HG02943 (cell line): ENCODE measurements at regions not wholly inside any gene's neighbourhood (a gene's known extent, or its start where the extent isn't known, plus 50 kb on each side); places are given as distances from the start of the nearest gene placed in this dataset.

Source experiments
- ATAC-seq: cut with Tn5 transposase; IDR thresholded peaks from one replicate; pipeline ENCODE4 v1.9.1; 2021; ENCODE audit warnings: mild to moderate bottlenecking, low read depth, moderate library complexity; ENCODE audit not compliant: unreplicated experiment

DNA sequence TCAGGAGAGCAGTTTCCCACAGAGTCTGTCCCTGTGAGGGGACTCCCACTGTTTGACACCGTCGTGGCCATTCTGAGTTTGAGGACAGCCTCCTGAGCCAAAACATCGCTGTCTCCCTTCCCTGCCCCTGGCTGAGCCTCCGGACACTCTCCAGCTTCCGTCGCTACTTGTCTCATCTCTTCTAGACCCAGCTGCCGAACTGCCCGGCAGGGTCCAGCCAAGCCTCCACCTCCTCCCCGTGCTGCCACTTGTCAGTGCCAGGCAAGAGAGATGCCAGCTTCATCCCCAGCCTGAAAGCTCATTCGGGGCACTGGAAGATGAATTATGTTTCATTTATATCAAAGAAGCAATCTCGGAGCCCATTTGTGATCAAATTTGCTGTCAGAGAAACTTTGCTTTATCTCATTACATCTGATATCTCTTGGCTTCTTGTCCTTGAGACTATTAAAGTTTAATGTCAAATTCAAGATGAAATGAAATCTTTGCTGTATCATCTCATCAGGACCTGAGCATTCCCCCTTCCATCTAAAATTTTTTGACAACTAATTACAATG lies 283.9 kb downstream of the BUD13 start:
- ATAC-seq: no peak

DNA sequence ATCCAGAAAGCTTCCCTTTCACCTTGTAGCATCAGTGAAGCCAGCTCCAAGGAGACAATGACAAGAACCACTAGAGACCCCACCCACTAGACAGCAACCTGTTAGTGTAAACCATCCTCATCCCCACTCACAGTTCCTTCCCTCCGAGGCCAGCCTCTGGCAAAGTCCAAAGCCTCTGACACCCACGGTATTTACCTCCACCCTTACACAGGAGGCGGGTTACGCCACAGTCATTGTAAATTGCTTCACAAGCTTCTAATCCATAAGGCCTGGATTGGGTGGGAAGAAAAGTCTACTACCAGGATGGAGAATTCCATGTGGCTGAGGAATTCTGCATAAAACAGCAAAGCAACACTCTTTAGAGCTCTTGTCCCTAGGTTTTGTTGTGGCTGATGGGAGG lies 287.4 kb downstream of the BUD13 start:
- ATAC-seq: no peak

DNA sequence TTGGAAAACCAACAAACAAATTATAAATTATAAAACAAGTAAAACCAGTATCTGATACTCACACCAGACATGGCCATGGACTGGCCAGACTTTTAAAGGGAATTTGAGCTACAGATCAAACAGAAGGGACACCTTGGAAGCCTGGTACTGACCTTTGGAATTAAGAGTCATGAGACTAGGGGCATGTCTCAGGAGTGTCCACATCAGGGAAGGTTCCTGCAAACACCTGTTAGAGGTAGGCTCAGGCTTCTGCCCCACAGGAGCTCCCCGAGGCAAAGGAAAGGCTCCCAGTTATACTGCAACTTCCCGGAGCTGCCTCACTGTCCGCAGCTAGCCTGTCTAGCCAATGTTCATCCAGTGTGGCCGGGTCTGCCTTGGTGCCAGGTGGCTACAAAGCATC lies 290.1 kb downstream of the BUD13 start:
- no peak for ATAC-seq

DNA sequence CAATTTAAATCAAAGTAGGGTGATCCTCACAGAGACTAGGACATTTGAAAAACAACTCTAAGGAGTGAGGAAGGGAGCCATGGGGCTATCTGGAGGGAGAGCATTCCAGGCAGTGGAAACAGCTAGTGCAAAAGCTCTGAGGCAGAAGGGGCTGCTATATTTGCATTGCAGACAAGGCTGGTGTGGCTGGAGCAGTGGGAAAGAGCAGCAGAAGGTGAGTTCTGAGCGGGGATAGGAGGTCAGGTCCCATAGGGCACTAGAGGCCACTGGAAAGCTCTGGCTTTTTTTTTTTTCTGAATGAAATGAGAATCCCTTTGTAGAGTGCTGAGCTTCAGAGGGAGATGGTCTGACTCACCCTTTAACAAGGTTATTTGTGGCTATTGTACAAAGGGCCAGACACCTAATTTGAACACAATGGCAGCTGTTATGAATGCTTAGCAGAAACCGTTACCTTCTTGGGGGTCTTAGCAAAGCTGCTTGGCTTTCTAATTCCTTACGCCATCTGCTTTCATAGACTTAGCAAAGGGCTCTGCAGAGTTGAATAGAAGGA lies 291.6 kb downstream of the BUD13 start:
- ATAC-seq: no peak

DNA sequence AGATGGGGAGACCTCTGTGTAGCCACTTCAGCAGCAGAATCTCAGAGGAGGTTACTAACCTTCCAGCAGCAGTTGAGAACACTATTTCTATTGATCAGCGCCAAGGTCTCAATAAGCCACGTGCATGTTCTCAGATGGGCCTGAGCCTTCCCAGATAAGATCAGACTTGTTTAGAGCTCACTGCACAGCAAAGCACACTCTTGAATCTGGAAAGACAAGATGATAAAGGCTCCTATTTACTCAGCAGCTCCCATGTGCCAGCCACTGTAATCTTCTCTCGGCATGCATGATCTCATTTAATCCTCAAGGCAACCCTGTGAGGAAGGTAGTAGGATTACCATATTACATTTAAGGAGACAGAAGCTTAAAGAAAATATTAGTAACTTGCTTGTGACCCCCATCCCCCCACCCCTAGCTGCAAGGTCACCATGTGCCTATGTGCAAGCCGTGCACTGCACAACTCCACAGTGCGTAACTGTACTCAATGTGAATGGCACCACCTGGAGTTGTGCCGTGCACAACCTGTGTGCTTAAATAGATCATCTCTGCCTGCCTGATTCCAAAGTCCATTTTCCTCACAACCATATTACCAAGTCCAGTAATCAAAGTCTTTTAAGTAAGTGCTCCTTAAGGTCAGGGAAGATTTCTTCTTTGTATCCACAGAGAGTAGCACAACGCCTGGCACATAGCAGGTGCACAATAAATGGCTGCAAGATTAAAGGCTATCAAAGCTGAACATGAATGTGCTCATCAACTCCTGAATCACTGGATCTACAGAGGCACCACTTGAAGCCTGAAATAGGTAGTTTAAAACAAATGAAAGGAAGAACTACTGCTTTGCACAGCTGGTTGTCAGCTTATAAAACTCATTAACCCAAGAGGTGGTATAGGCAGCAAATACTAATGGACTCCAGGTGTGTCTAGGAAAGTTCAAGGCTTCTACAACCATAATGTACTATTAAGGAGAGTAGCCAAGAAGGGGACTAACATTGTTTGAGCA lies 293.8 kb downstream of the BUD13 start:
- no peak for ATAC-seq

DNA sequence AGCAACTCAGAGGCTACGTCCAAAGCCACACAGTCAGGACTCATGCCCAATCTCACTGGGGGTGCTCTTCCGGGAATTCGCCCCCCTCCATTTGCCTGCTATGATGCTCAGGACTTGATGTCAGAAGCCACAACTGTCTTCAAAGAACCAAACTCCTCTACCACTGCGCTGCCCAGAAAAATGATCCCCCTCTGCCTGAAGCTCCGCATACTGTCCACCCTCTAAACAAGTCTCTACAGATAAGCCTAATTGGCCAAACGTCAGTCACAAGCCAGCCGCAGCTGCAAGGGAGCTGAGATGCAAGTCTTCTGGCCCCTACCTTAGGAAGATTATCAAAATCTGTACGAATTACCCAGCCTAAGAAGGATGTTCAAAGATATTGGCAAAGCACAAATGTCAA lies 294.6 kb downstream of the BUD13 start:
- no peak for ATAC-seq

DNA sequence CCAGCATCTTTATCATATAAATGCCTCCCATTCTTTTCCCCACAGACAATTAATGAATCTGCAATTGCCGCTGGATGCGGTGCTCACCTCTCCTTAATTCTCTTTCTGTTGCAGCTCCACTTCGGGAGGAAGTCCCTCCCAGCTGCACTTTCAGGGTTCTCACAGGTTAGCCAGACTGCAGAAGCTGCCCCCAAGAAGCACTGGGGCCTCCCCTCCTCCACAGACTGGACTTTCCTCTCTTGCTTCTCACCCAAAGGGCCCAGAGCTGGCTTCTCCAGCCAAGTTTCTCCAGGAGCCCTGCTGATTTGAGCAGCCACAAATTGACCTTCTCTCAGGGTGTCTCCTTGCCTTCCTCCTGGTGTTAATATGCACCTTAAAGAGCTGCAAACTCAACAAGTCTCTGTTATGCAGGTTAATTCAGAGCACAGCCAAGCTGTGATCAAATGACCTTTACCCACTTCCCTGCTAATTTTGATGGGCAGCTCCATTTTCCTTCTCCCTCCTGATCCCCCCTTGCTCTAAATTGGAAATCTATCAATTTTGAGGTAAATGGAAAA lies 298.9 kb downstream of the BUD13 start:
- ATAC-seq: no peak

DNA sequence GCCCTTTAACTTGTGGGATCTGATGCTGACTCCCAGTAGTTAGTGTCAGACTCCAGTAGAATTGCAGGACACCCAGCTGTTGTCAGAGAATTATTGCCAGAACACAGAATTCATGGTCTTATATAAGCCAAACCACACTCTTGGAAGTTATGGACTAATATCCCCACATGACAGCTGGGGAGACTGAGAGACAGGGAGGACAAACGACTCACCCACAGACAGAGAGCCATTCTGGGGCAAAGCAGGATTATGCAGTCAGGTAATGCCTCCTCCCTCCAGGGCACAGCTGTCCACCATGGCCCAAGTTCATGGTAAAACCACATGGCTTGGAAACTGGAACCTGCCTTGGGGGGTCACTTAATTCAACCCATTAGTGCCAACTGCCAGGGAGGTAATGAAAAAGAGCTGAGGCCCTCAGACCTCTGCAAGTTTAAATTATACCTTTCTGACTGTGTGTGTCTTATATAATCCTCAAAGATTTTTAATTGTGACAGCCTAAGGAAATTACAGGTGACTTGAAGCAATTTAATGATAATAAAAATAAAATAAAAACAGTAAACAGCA lies 299.5 kb downstream of the BUD13 start:
- ATAC-seq: no peak

DNA sequence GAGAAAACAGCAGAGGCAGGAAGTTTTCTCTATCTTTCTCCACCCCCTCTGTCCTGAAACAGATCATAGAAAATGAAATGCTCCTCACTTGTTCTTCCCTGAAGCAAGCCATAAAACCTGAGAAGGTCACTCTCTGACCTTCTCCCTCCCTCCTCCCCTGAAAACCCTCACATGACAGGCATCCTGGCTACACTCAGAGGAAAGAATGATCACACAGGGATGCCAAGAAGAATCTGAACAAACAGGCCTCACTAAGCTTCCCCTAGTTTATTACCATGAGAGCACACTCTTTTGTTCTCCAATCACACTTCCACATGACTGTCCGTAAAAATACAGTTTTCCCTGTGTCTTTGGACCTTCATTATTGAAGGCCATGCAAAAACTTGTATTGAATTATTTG lies 300.1 kb downstream of the BUD13 start:
- ATAC-seq: no peak

DNA sequence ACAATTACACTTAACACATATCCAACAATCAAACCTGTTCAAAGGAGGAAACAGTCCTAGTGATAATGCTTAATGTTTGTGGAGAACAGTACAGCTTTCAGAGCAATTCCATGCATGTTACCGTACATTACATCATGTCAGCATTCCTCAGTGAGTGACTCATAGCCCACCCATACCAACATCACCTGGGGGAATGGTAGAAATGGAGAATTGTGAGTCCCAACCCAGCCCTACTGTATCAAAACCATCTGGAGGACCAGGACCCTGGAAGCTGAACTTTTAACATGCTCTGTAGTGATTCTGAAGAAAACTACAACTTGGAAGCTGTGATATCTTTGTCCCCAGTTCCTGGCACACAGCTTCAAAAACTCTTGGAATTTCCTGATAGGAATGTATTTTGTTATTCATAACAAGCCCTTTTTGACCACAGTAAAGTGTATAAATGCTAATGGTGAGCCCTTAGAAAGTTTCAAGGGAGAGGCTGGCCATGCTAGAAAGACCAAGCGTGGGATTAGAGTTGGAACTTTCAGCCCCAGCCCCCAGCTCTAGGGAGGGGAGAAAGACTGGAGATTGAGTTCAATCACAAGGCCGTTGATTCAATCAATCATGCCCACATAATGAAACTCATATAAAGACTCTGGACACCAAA lies 301.1 kb downstream of the BUD13 start:
- ATAC-seq: no peak

DNA sequence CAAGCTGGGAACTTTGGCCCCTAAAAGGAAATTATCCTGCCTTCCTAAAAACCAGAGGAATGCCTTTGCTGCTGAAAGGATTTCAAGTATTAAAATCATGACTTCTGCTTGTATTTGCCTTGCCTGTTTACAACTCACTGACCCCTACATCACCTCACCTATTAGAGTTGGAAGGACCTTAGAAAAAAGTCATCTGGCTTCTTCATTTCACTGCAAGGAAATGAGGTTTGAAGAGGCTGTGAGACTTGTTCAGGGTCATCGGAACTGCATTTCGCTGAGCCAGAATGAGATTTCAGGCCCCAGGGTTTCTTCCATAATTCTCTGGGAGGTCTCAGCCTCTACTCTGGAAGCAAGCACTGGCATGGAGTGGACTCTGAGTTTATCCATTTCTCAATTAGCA lies 304.1 kb downstream of the BUD13 start:
- no peak for ATAC-seq

DNA sequence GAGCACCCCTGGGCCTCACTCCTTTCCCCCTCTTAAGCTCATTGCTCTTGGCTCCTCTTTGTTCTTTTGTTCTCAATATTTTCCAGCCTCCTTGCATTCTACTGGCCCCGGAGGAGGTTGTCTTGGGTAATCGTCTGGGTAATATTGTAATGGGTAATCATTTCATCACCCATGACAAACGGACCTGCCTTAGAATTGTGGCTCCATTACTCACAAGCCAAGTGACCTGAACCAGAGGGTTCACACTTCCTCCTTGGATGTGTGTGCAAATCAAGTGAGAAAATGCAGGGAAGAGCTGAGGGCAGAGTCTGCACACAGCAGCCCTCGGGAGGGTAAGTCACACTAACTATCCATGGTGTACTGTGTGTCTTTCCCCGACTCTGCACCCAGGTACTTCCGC lies 305.0 kb downstream of the BUD13 start:
- ATAC-seq: no peak

DNA sequence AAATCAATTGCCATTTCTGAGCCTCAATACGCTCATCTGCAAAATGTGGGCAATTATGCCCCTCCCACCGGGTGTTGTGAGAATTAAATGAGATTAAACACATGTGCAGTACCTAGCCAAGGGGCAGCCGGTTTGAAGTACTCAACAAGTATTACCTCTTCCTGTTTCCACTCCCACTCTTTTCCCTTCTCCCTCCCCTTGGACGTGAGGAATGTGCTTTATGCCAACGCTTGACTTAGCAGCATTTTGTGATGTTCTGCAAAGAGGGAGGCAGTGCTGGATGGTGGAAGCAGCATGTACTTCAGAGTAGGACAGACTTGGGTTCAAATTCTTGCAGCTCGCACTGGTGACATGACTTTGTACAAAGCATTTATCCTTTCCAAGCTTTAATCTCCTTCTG lies 306.0 kb downstream of the BUD13 start:
- no peak for ATAC-seq

DNA sequence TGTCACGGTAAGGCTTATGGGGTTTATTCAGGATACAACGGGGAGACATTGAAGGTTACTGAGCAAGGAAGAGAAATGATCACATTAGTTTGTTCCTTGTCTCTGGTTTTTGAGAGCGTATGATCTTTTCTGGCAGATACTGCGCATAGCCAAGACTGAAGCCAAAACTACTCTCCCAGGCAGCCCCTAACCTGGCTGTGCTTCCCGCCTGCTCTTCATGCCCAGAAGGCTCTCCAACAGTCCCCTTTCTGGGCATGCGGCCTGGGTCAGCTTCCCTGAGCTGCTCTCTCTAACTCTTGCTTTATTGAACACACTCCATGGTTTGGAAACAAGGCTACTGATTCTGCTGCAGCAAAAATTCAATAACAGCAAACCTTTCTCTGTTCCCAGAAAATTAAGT lies 306.6 kb downstream of the BUD13 start:
- no peak for ATAC-seq

DNA sequence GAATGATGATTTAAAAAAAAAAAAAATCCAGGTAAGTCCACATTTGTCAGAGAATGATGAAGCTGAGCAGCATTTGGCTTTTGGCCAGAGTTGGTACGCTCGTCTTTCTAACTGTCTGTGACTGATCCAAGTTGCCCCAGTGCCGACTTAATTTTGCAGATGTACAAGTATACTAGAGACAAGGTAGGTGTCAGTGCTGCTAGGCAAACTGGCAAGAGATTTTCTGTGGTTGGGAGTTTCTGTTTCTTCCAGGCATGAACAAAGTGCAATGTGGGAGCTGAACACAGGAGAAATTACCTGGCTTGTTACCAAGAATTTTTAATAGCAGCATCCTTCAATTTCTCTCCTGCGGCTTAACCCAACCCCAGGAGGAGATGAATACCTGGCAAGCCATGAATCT lies 307.7 kb downstream of the BUD13 start:
- ATAC-seq: no peak

DNA sequence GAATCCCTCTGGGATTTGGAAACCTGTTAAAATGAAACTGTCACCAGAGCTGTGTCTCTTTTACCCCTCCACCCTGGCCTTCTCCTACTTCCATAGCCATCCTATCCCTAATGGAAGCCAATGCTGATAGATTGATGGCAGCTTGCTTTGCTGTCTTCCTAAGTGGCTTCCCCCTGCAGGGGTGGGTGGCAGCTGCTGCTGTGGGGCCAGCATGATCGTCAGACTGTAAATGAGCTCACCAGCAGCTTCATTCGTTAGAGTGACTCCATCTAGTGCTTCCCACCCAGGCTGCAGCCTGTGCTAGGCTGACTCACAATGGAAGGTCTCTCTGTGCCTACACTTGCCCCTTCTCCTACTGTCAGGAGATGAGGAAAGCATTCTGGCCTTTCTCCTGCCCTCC lies 311.0 kb downstream of the BUD13 start:
- no peak for ATAC-seq

DNA sequence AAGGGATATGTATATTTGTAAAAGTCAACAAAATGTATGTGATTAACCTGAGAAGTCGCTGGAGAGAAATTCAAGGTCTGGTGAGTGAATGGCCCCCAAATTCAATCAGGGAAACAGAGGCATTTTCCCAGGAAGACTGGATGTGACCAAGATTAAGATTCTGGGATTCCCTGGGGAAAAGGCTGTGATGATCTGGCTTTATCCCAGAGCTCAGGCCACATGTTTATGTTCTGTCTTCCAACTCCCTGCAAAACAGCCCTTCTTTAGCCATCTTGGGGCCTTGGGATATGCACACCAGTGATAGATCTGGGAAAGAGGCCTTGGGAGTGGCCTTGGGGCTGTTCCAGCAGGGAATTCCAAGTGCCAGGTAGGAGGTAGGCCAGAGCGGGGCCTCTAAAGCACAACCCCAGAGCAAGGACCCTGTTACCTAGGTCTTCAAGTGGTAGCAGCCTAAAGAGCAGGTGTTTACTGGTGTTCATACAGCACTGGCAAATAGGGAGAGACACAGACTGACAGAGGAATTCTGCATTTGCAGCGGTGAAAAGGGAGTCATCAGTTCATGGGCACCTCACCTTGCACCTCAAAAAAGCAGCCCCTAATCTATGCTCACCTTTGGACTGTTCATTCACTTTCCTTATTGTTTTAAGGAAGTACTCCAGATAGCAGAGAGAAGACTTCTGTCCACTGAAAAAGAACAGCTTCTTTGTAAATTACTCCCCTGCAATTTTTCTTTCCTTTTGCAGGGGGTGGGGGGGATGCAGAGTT lies 312.4 kb downstream of the BUD13 start:
- no peak for ATAC-seq

DNA sequence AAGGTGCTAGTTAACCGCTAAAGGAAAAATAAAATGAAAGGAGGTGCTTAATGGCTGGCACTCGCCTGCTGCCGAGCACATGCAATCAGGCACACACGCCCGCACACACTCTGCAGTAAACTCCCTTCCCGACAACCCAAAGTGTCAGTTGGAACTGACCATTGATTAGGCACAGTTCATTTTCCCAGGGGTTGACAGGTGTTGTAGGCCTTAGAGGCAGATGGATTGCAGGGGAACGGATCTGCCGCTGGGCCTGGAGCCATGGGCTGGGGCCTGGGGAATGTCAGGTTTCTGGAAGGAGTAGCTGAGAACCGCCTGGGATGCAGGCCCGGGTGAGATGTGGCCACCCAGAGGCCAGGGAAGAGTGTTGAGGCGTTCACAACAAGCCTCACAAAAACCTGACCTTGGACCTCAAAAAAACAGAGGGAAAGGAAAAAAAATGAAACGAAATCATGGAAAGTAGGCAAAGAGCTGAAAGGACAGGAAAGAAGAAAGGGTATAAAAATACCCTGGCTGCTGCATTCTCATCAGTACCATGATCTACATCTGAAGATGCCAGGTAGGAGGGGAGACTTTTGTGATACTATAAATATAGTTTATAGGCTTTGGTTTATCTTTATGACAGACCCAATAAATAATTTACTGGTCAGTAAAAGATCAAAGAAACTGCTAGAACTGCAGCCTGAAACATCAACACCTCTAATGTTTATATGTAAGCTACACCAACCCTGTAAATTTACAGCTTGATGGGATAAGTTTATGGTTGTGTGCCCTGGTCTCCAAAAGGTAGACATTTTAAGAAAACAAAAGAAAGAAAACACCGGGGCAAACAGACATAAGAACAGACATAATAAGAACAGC lies 313.4 kb downstream of the BUD13 start:
- no peak for ATAC-seq

DNA sequence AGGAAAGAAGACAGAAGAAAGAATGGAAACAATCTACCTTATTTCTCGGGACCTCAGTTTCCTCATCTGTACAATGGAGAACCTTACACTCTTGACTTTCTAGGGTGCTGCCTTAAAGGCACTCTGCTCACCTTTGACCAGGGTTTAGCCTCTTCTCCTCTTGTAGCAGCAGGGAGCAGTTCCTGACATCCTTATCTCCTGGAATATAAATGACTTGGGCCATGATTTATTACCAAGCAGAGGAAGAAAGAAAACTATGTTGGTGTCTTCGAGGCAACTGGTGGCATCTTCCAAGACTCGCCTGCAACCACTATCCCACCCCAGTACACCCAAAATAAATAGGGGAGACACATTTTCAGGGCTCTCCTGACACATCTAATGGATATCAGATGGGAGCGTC lies 314.2 kb downstream of the BUD13 start:
- no peak for ATAC-seq
